Fibroblast of the aortic adventitia (primary cell): ENCODE measurements at regions not wholly inside any gene's neighbourhood (a gene's known extent, or its start where the extent isn't known, plus 50 kb on each side); places are given as distances from the start of the nearest gene placed in this dataset.

Experiments
- DNase-seq: peaks from one replicate; pipeline ENCODE4 v3.0.0-alpha.2; 2010; ENCODE audit warnings: low read depth
- H3K4me3 ChIP-seq: 2 replicates; pipeline ENCODE4 v1.5.1; 2011; ENCODE audit warnings: low read depth, mild to moderate bottlenecking, control low read depth, low read length, moderate library complexity
- CTCF ChIP-seq: IDR thresholded peaks from 2 replicates; pipeline ENCODE4 v1.5.1; 2011; ENCODE audit warnings: mild to moderate bottlenecking, low read length, control low read depth, inconsistent platforms; ENCODE audit not compliant: insufficient read depth

- no peak for DNase-seq
- no peak for TF ChIP-seq CTCF
- H3K4me3 ChIP-seq: no peak overlapping the region
Measured at GRCh38 chr20:60467078-60467477, 508.9 kb downstream of the CDH26 start.

- no peak for DNase-seq
- no peak overlapping the region for H3K4me3 ChIP-seq
- no peak for TF ChIP-seq CTCF
Measured at GRCh38 chr20:60467771-60468170, 509.5 kb downstream of the CDH26 start.

- H3K4me3 ChIP-seq: no peak overlapping the region
- DNase-seq: no peak
- no peak for TF ChIP-seq CTCF
Measured at GRCh38 chr20:60469829-60470228, 511.6 kb downstream of the CDH26 start.

- no peak for TF ChIP-seq CTCF
- no peak for DNase-seq
- H3K4me3 ChIP-seq: no peak overlapping the region
Measured at GRCh38 chr20:60470366-60470765, 512.1 kb downstream of the CDH26 start.

GRCh38 chr20:60473211-60473610 lies 515.0 kb downstream of the CDH26 start:
- no peak for DNase-seq
- TF ChIP-seq CTCF: no peak

GRCh38 chr20:60474385-60474910 lies 516.2 kb downstream of the CDH26 start:
- H3K4me3 ChIP-seq: no peak overlapping the region
- DNase-seq: no peak
- TF ChIP-seq CTCF: no peak

More at GRCh38 chr20:60473211-60473610, 515.0 kb downstream of the CDH26 start:
- H3K4me3 ChIP-seq: no peak overlapping the region

GRCh38 chr20:60476045-60476444 lies 517.8 kb downstream of the CDH26 start:
- no peak for DNase-seq
- TF ChIP-seq CTCF: no peak
- H3K4me3 ChIP-seq: no peak overlapping the region
